IMR-90 (cell line): ENCODE measurements at regions not wholly inside any gene's neighbourhood (a gene's known extent, or its start where the extent isn't known, plus 50 kb on each side); places are given as distances from the start of the nearest gene placed in this dataset.

ENCODE experiments used
- CEBPB ChIP-seq: IDR thresholded peaks from 2 replicates; pipeline ENCODE4 v1.6.1; 2012; ENCODE audit warnings: low read depth, low read length, improper control_type of control experiment
- ELK1 ChIP-seq: fragments of 150-350 bp; IDR thresholded peaks from 2 replicates; pipeline ENCODE4 v1.6.1; 2016; ENCODE audit warnings: low read depth, mild to moderate bottlenecking, low read length, moderate library complexity, borderline replicate concordance
- FOS ChIP-seq: fragments of 150-350 bp; IDR thresholded peaks from 2 replicates; pipeline ENCODE4 v1.6.1; 2016; ENCODE audit warnings: low read depth, low read length
- MAFK ChIP-seq: IDR thresholded peaks from 2 replicates; pipeline ENCODE4 v1.6.1; 2012; ENCODE audit warnings: low read depth, low read length, improper control_type of control experiment
- MXI1 ChIP-seq: IDR thresholded peaks from 2 replicates; pipeline ENCODE4 v1.6.1; 2012; ENCODE audit warnings: low read depth, mild to moderate bottlenecking, low read length, moderate library complexity, borderline replicate concordance
- NFE2L2 ChIP-seq: fragments of 150-350 bp; IDR thresholded peaks from 2 replicates; pipeline ENCODE4 v1.6.1; 2016; ENCODE audit warnings: low read depth, mild to moderate bottlenecking, low read length
- POLR2A ChIP-seq: IDR thresholded peaks from 2 replicates; pipeline ENCODE4 v1.6.1; 2012; ENCODE audit warnings: mild to moderate bottlenecking, low read depth, low read length
- RAD21 ChIP-seq: IDR thresholded peaks from 2 replicates; pipeline ENCODE4 v1.6.1; 2012; ENCODE audit warnings: low read length, improper control_type of control experiment
- RFX5 ChIP-seq: IDR thresholded peaks from 2 replicates; pipeline ENCODE4 v1.8.0; 2012; ENCODE audit warnings: low read depth, mild to moderate bottlenecking, low read length, moderate library complexity
- TF ChIP-seq, protein P1 (sequence below): conservative IDR thresholded peaks from 2 replicates; pipeline ENCODE4 v1.5.1; 2012; ENCODE audit warnings: mild to moderate bottlenecking, low read depth, low read length, improper control_type of control experiment
- TF ChIP-seq, protein P2 (sequence below): fragments of 150-350 bp; IDR thresholded peaks from 2 replicates; pipeline ENCODE4 v1.6.1; 2017; ENCODE audit warnings: mild to moderate bottlenecking, antibody characterized with exemption, low read length, low read depth

DNA sequence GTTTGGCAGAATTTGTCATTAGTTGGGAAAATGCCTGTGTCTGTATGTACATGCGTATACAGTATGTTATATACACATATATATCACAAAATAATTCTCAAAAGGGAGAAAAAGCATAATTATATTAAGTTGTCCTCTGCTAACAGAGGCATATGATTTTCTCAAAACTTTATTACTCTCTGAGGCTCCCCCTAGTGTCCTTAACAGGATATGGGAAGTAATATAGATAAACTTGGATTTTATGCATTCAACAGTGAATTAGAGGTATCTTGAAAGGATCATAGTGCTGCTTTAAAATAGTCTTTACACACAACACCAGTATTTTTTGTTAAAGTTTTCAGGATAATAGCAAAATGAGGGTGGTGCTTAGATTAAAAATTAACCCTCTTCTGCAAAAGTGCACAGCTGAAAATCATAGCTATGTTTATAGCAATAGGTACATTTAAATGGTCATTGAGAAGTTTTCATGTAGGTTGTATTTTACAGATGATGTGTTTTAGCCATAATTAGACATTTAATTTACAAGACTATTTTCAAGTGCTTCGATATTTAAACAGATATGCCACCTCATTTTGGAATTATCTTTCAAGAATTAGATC lies 454.0 kb upstream of the ROBO2 start:
- TF ChIP-seq, protein P1, sequence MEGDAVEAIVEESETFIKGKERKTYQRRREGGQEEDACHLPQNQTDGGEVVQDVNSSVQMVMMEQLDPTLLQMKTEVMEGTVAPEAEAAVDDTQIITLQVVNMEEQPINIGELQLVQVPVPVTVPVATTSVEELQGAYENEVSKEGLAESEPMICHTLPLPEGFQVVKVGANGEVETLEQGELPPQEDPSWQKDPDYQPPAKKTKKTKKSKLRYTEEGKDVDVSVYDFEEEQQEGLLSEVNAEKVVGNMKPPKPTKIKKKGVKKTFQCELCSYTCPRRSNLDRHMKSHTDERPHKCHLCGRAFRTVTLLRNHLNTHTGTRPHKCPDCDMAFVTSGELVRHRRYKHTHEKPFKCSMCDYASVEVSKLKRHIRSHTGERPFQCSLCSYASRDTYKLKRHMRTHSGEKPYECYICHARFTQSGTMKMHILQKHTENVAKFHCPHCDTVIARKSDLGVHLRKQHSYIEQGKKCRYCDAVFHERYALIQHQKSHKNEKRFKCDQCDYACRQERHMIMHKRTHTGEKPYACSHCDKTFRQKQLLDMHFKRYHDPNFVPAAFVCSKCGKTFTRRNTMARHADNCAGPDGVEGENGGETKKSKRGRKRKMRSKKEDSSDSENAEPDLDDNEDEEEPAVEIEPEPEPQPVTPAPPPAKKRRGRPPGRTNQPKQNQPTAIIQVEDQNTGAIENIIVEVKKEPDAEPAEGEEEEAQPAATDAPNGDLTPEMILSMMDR, result peak; percentile 63
- TF ChIP-seq NFE2L2 (no peak), ELK1 (no peak), MXI1 (no peak), POLR2A (no peak), FOS (no peak), RAD21 (peak; percentile 57), MAFK (no peak), CEBPB (no peak), RFX5 (no peak)
- TF ChIP-seq, protein P2, sequence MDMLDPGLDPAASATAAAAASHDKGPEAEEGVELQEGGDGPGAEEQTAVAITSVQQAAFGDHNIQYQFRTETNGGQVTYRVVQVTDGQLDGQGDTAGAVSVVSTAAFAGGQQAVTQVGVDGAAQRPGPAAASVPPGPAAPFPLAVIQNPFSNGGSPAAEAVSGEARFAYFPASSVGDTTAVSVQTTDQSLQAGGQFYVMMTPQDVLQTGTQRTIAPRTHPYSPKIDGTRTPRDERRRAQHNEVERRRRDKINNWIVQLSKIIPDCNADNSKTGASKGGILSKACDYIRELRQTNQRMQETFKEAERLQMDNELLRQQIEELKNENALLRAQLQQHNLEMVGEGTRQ, result no peak
